ENCODE measurements at regions not wholly inside any gene's neighbourhood (a gene's known extent, or its start where the extent isn't known, plus 50 kb on each side); places are given as distances from the start of the nearest gene placed in this dataset.
"Not testable (repeated sequence)": the region's sequence is repeated elsewhere in the genome, so short reads cannot be mapped to it uniquely, and the experiment has no call there.

DNA sequence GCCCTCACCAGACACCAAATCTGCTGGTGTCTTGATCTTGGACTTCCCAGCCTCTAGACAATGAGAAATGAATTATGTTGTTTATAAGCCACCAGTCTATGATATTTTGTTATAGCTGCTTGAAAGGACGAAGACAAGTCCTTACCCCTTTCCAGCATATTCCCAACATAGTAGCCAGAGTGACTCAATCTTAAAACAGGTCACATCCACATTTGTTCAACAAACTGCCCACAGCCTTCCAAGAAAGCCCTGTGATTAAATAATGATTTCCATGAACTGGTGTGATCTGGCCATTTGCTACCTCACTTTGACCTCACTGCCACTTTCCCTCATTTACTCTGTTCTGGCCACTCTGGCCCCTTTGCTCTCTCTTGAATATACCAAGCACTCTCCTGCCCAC is 193.7 kb upstream of the CFAP20DC start:
- Mint-ChIP-seq H3K27ac (no peak overlapping the region), H3K4me1 (ENCODE audit: low read depth) (peaks cover 2% of the 10 kb centered on the region), H3K36me3 (ENCODE audit: low read depth) (no peaks in the 10 kb centered on the region), H3K27me3 (peaks cover 3% of the 10 kb centered on the region), H3K9me3 (peaks cover 6% of the 10 kb centered on the region), H3K4me3 (no peak overlapping the region)
- ChIA-PET POLR2A (no interaction called here), CTCF (no interaction called here)
- DNase-seq = no peak
- no peak for ATAC-seq
- TF ChIP-seq, protein P1, sequence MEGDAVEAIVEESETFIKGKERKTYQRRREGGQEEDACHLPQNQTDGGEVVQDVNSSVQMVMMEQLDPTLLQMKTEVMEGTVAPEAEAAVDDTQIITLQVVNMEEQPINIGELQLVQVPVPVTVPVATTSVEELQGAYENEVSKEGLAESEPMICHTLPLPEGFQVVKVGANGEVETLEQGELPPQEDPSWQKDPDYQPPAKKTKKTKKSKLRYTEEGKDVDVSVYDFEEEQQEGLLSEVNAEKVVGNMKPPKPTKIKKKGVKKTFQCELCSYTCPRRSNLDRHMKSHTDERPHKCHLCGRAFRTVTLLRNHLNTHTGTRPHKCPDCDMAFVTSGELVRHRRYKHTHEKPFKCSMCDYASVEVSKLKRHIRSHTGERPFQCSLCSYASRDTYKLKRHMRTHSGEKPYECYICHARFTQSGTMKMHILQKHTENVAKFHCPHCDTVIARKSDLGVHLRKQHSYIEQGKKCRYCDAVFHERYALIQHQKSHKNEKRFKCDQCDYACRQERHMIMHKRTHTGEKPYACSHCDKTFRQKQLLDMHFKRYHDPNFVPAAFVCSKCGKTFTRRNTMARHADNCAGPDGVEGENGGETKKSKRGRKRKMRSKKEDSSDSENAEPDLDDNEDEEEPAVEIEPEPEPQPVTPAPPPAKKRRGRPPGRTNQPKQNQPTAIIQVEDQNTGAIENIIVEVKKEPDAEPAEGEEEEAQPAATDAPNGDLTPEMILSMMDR (IDR thresholded peaks at IDR 0.05) = no peak
- intact Hi-C loops (cut with micrococcal nuclease) = no loop called here

DNA sequence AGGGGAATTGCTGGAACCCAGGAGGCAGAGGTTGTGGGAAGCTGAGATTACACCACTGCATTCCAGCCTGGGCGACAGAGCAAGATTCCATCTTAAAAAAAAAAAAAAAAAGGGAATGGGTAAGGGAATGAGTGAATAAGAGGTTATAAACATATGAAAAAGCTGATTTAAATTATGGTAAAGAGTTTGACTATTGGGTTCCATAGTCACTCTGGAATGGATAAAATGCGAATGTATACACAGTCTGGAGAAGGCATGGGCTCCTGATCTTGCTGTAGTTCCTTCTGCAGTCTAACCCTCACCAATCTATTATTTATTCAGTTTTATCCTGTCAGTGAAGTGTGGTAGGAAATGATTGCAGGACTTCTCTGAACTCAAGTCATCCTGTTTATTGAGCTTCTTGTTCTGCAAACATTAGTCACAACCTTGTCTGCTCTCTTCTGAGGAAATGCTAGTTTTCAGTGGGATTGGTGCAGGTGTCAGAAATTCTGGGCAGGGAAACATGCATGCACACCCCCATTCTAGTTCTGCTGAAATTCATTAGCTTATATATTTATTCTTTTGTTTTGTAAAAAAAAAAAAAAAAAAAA is 190.9 kb upstream of the CFAP20DC start:
- intact Hi-C loops (cut with micrococcal nuclease) = no loop called here
- DNase-seq = no peak
- Mint-ChIP-seq H3K4me1 (ENCODE audit: low read depth) (peaks cover 4% of the 10 kb centered on the region), H3K27me3 (peaks cover 6% of the 10 kb centered on the region), H3K27ac (no peak overlapping the region), H3K4me3 (no peak overlapping the region), H3K9me3 (peaks cover 6% of the 10 kb centered on the region), H3K36me3 (ENCODE audit: low read depth) (no peaks in the 10 kb centered on the region)
- ChIA-PET CTCF (no interaction called here), POLR2A (interaction anchor here (0.5 kb wide), 1 partner anchor 28 kb away, joined by 4 read pairs; no protein-coding TSS in a partner anchor)
- TF ChIP-seq, protein P1 (IDR thresholded peaks at IDR 0.05) = no peak
- ATAC-seq = no peak

DNA sequence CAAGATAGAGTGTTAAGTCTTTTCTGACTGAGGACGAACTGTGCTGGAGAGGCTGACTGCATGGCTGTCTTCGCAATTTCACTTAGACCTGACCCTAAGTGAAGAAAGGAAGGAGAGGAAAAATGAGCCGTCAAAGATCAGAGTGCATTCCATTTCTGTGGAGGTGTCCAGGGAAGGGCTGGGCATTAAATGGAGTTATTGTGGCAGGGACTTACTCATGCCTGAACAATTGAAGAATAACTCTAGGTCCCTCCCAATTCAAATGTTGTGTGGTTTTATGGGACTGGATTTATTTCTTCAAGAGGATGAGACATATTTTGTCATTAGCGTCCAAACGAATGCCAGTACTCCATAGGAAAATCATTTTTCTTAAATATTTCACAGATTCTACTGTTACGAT is 187.3 kb upstream of the CFAP20DC start:
- POLR2A ChIA-PET = no interaction called here
- no peaks in the 10 kb centered on the region for H3K36me3 Mint-ChIP-seq (ENCODE audit: low read depth)
- no peak overlapping the region for H3K27ac Mint-ChIP-seq
- intact Hi-C loops (cut with micrococcal nuclease) = no loop called here
- H3K9me3 Mint-ChIP-seq = peaks cover 1% of the 10 kb centered on the region
- no peak overlapping the region for H3K4me3 Mint-ChIP-seq
- H3K4me1 Mint-ChIP-seq (ENCODE audit: low read depth) = peaks cover 15% of the 10 kb centered on the region
- TF ChIP-seq, protein P1 (IDR thresholded peaks at IDR 0.05) = no peak
- DNase-seq = no peak
- ATAC-seq = no peak
- H3K27me3 Mint-ChIP-seq = peaks cover 6% of the 10 kb centered on the region
- CTCF ChIA-PET = no interaction called here

DNA sequence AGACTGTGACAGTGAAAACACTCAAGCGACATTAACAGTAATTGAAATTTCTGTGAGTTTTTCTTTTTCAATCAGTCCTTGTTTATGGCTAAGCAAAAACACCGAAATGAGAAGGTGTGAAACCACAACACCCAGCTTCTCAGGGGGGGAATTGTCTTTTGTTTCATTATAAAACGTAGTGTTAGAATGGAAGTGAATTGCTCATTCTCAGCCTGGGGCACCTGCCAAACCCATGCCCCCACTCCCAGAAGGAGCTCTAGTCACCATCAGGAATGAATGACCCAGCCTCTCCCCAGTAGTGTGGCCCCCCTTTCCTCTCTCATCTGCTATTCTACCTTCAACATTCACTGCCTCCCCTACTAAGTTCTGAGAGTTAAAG is 185.8 kb upstream of the CFAP20DC start:
- ATAC-seq = peak; percentile 82
- H3K27ac Mint-ChIP-seq = no peak overlapping the region
- intact Hi-C loops (cut with micrococcal nuclease) = no loop called here
- TF ChIP-seq, protein P1 (IDR thresholded peaks at IDR 0.05) = no peak
- DNase-seq = peak; percentile 57
- H3K27me3 Mint-ChIP-seq = peaks cover 6% of the 10 kb centered on the region
- no peak overlapping the region for H3K4me3 Mint-ChIP-seq
- peaks cover 3% of the 10 kb centered on the region for H3K36me3 Mint-ChIP-seq (ENCODE audit: low read depth)
- ChIA-PET CTCF (interaction anchor here (1.2 kb wide), 1 partner anchor 27 kb away, joined by 3 read pairs; no protein-coding TSS in a partner anchor), POLR2A (no interaction called here)
- peaks cover 14% of the 10 kb centered on the region for H3K4me1 Mint-ChIP-seq (ENCODE audit: low read depth)
- H3K9me3 Mint-ChIP-seq = peaks cover 12% of the 10 kb centered on the region

- intact Hi-C loops (cut with micrococcal nuclease) = no loop called here
- POLR2A ChIA-PET = no interaction called here
- CTCF ChIA-PET = interaction anchor here (1.0 to 1.6 kb wide), 2 partner anchors 10 to 64 kb away, joined by 3 to 4 read pairs; no protein-coding TSS in a partner anchor
- TF ChIP-seq, protein P1 (IDR thresholded peaks at IDR 0.05) = no peak
- H3K4me3 Mint-ChIP-seq = no peak overlapping the region
- ATAC-seq = no peak
- peaks cover 14% of the 10 kb centered on the region for H3K4me1 Mint-ChIP-seq (ENCODE audit: low read depth)
- peaks cover 3% of the 10 kb centered on the region for H3K36me3 Mint-ChIP-seq (ENCODE audit: low read depth)
- no peak overlapping the region for H3K27ac Mint-ChIP-seq
- peaks cover 6% of the 10 kb centered on the region for H3K27me3 Mint-ChIP-seq
- no peak for DNase-seq
- peaks cover 15% of the 10 kb centered on the region for H3K9me3 Mint-ChIP-seq
Measured at GRCh38 chr3:59234884-59235633, 185.2 kb upstream of the CFAP20DC start.

DNA sequence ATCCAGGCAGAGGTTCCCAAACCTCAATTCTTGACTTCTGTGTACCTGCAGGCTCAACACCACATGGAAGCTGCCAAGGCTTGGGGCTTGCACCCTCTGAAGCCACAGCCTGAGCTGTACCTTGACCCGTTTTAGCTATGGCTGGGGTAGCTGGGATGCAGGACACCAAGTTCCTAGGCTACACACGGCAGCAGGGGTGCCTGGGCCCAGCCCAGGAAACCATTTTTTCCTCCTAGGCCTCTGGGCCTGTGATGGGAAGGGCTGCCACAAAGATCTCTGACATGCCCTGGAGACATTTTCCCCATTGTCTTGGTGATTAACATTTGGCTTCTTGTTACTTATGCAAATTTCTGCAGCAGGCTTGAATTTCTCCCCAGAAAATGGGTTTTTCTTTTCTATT is 180.6 kb upstream of the CFAP20DC start:
- H3K27me3 Mint-ChIP-seq; CTCF ChIA-PET; ATAC-seq; H3K4me1 Mint-ChIP-seq (ENCODE audit: low read depth); H3K4me3 Mint-ChIP-seq; POLR2A ChIA-PET; intact Hi-C loops (cut with micrococcal nuclease); H3K36me3 Mint-ChIP-seq (ENCODE audit: low read depth); DNase-seq; H3K27ac Mint-ChIP-seq: not testable (repeated sequence)
- H3K9me3 Mint-ChIP-seq = peaks cover 24% of the 10 kb centered on the region

Measured in activated CD8-positive, alpha-beta T cell treated with anti-CD3 and anti-CD28 coated beads for 36 hours (primary cell).